ENCODE measurements at regions not wholly inside any gene's neighbourhood (a gene's known extent, or its start where the extent isn't known, plus 50 kb on each side); places are given as distances from the start of the nearest gene placed in this dataset.

GRCh38 chr3:98977520-98977919 is 76.0 kb upstream of the DCBLD2 start:
- Histone ChIP-seq H3K4me1 (ENCODE audit: insufficient read depth, low read length) (no peaks in the 10 kb centered on the region), H2BK12ac (ENCODE audit: insufficient read length, low read depth, low read length) (no peak overlapping the region), H3K27ac (ENCODE audit: insufficient read length, low read depth, low read length) (no peak overlapping the region), H3K14ac (ENCODE audit: insufficient read depth, low read length) (no peak overlapping the region), H3K79me1 (ENCODE audit: insufficient read depth, low read depth, low read length, poor library complexity, severe bottlenecking) (no peaks in the 10 kb centered on the region), H3T11ph (ENCODE audit: low read length) (no peak overlapping the region), H2BK20ac (ENCODE audit: low read depth, low read length, poor library complexity, severe bottlenecking) (no peak overlapping the region), H3K9ac (ENCODE audit: extremely low read depth, insufficient read length, low read length) (no peak overlapping the region), H3K4ac (ENCODE audit: low read depth, low read length) (no peak overlapping the region), H2BK120ac (ENCODE audit: low read depth, low read length, poor library complexity, severe bottlenecking) (no peak overlapping the region), H3K79me2 (ENCODE audit: insufficient read depth, low read length) (no peaks in the 10 kb centered on the region), H3K18ac (ENCODE audit: insufficient read length, low read depth, low read length) (no peak overlapping the region), H3K4me2 (ENCODE audit: insufficient read depth, insufficient read length, low read length) (no peak overlapping the region), H4K91ac (ENCODE audit: insufficient read length, low read depth, low read length) (no peak overlapping the region), H3K27me3 (ENCODE audit: insufficient read depth, low read length) (no peaks in the 10 kb centered on the region), H3K9me3 (ENCODE audit: control insufficient read depth, low read depth, low read length) (no peaks in the 10 kb centered on the region), H3K23me2 (ENCODE audit: insufficient read length, low read depth, low read length, poor library complexity, severe bottlenecking) (no peaks in the 10 kb centered on the region), H4K20me1 (ENCODE audit: control insufficient read depth, insufficient read depth, insufficient read length) (no peaks in the 10 kb centered on the region), H2AFZ (ENCODE audit: low read length) (no peak overlapping the region), H2AK5ac (ENCODE audit: insufficient read length, low read length) (no peak overlapping the region), H3K23ac (ENCODE audit: insufficient read length, low read depth, low read length) (no peak overlapping the region), H2BK5ac (ENCODE audit: insufficient read length, low read length) (no peak overlapping the region), H4K5ac (ENCODE audit: insufficient read length, low read depth, low read length) (no peak overlapping the region), H3K56ac (ENCODE audit: insufficient read length, low read depth, low read length) (no peak overlapping the region), H2BK15ac (ENCODE audit: low read depth, low read length) (no peak overlapping the region), H4K8ac (replicated peaks; ENCODE audit: insufficient read length, low read depth, low read length) (no peak overlapping the region)
- Mint-ChIP-seq H3K27ac (no peak overlapping the region), H3K4me3 (no peak overlapping the region), H3K4me1 (peaks cover 4 to 5% of the 10 kb centered on the region in 2 experiments; a peak in 3 of 4 replicates), H3K27me3 (ENCODE audit: low read depth) (no peaks in the 10 kb centered on the region), H3K9me3 (peaks cover 0 to 3% of the 10 kb centered on the region in 2 experiments; a peak in 2 of 5 replicates), H3K36me3 (ENCODE audit: insufficient read depth in 1 of 3, low read depth in 3 of 3) (peaks cover 0 to 6% (median 3%) of the 10 kb centered on the region in 3 experiments; a peak in 3 of 7 replicates)
- DNase-seq, result no peak
- WGBS (ENCODE audit: extremely low coverage, insufficient read length, low lambda C conversion rate), result no CpG with 5 or more reads among the region's 2 CpGs
- no peak for TF ChIP-seq CTCF (conservative IDR thresholded peaks at IDR 0.05)
